HG02938 (cell line): ENCODE measurements at regions not wholly inside any gene's neighbourhood (a gene's known extent, or its start where the extent isn't known, plus 50 kb on each side); places are given as distances from the start of the nearest gene placed in this dataset.

Experiments used
- ATAC-seq: cut with Tn5 transposase; IDR thresholded peaks from one replicate; pipeline ENCODE4 v1.9.1; 2021; ENCODE audit warnings: mild to moderate bottlenecking, moderate library complexity; ENCODE audit not compliant: unreplicated experiment

GRCh38 chr11:79794057-79794456 lies 353.2 kb upstream of the TENM4 start:
- ATAC-seq: no peak

GRCh38 chr11:79786961-79787360 lies 346.1 kb upstream of the TENM4 start:
- ATAC-seq: no peak

DNA sequence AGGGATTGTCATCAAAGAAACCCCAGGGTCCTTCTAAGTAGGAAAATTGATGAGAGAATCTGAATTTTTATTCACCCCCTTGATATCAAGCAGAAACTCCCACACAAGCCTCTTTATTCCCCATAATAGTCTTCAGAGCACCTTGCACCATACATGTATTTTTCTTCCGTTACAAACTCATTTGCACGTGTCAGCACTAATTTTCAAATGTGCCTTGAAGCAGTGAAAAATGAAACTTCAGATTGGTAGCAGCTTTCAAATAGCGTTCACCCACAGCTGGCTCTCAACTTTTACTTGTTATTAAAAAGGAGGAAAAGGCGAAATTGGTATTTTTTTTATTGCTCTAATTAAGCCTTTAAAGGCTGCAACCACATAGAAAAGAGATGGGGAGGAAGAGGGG lies 343.0 kb upstream of the TENM4 start:
- no peak for ATAC-seq

DNA sequence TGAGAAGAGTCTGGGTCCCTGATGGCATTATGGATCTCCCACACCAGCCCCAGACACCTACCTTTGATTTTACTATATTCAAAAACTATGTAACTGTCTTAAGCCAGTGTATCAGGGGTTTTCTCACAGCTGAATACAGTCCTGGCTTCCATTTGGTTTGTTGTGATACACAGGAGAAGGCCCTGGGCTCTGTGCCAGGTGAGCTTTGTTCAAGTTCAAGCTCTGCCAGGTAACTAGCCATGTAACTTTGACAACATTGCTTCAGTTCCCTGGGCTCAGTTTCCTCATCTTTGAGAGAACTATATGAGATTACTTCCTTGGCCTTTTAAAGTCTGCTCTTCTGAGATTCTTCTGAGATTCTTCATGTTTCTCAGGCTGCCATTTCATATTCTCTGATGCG lies 327.5 kb upstream of the TENM4 start:
- no peak for ATAC-seq

DNA sequence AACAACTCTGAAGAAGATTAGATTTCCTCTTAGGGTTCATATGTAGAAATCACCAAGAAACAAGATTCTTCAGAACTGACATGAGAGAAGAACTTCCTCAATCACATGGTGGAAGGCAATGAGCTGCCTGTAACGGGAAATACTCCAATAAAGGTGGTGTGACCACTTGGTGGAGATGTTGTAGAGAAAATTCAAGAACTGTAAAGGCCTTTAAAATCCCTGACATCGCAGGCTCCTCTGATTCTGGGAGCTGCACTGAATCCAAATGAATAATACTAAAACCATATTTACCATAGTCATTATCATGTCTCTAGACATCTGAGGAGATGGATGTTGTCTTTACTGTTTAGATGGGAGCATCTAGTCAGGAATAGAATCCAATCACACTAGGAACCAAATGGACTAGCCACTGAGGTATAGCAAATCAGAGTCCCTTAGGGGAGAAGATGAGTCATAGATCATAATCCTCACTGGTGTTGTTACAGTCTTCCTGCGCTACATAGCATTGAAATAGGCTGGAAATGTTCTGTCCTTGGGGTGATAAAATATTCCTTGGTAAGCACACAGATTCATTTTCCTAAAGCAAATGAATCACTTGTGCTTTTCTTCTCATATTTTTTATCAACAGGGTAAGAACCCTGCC lies 321.6 kb upstream of the TENM4 start:
- no peak for ATAC-seq

DNA sequence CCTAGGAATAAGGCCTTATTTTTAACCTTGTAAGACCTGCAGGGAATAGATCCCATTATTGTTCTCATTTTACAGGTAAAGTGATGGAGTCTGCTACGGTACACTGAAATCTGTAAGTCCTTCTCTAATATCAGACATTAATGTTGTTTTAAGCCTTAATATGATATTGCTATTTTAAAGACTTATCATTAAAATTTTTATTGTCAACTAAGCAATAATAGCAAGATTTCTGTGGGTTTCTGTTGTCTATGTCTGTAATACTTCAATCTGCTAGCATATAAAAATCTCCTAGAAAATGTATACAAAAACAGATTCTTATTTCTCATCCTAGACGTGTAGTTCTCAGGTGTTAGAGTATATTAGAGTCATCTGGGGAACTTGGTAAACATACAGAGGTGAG lies 317.5 kb upstream of the TENM4 start:
- ATAC-seq: no peak

DNA sequence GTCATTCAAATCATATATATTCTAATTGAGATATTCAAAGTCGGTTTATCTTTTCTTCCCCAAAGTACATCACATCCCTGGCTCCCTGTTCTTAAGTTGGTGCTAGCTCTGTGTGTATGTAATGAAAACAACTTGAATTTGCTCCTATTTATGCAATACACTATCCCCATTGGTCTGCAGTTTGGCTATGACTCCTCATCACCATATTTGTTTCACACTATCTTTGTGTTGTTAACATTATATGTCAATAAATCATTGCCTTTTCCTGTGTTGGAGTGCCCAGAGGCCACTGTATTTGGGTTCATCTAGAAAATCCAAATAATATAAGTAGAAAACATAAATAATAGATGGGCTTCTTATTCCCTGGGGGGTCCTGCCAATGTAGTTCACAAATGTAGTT lies 306.6 kb upstream of the TENM4 start:
- no peak for ATAC-seq

- no peak for ATAC-seq
These were observed 304.1 kb upstream of the TENM4 start for GRCh38 chr11:79744941-79745340.

GRCh38 chr11:79742176-79742575 lies 301.3 kb upstream of the TENM4 start:
- ATAC-seq: no peak

DNA sequence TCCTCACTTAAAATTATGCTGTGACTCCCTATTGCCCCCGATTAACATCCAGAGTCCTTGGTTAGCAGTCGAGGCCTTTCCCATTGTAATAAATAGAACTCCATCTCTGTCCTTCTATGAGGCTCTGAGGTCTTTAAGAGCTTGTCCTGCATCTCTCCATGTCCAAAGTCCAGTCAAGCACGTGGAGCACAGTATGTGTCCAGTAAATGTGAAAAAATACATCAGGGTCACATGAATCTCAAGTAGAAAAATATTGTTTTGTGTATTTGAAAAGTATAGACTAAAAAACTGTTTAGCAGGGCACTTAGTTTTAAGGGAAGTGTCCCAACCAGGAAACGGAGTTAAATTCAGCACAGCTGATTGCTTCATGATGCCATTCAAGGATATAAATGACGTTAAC lies 298.8 kb upstream of the TENM4 start:
- ATAC-seq: no peak

- no peak for ATAC-seq
These were observed 286.4 kb upstream of the TENM4 start for GRCh38 chr11:79727221-79727620.

GRCh38 chr11:79720115-79720514 lies 279.3 kb upstream of the TENM4 start:
- no peak for ATAC-seq

- ATAC-seq: peak; percentile 64
These were observed 267.6 kb upstream of the TENM4 start for GRCh38 chr11:79708319-79708932.

- ATAC-seq: no peak
These were observed 264.8 kb upstream of the TENM4 start for GRCh38 chr11:79705648-79706047.

DNA sequence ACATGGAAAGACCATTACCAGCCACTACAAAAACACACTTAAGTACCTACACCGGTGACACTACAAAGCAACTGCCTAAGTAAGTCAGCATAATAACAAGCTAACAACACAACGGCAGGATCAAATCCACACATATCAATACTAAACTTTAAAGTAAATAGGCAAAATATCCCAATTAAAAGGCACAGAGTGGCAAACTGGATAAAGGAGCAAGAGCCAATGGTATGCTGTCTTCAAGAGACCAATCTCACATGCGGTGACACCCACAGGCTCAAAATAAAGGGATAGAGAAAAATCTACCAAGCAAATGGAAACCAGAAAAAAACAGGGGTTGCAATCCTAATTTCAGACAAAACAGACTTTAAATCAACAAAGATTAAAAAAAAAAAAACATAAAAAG lies 261.5 kb upstream of the TENM4 start:
- no peak for ATAC-seq

GRCh38 chr11:79699246-79699645 lies 258.4 kb upstream of the TENM4 start:
- ATAC-seq: no peak

DNA sequence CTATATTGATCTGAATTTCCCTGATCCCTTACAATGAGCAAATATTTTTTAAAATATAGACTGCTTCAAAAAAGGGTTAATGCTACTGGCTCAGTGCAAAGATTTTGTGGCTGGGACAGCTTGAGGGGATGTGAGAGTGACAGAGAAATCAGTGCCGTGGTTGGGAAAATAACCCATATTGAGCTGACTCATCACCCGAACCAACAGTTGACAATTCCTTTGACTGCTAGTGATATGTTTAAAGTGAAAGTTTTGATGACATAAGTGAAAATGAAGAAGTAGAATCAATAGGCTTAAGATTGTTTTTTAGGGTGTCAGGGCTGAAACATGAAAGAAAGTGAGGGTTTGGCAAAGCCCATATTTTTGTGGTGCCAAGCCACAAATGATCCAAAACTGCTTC lies 257.1 kb upstream of the TENM4 start:
- no peak for ATAC-seq

DNA sequence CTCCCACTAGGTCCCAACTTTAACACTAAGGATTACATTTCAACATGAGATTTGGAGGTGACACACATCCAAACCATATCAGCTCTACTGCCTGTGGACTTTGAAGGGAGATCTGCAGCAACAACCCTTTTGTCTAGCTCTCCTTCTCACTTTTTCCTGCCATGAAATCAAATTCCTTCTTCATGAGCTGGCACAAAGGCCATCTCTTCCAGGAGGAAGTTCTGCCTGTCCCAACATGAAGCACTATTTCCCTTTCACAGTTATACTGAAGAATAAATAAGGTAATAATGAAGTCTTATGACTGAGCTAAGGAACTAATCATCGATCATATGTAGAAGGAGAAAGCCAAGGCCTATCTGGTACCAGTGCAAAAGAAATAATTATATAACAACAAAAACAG lies 253.5 kb upstream of the TENM4 start:
- ATAC-seq: no peak

DNA sequence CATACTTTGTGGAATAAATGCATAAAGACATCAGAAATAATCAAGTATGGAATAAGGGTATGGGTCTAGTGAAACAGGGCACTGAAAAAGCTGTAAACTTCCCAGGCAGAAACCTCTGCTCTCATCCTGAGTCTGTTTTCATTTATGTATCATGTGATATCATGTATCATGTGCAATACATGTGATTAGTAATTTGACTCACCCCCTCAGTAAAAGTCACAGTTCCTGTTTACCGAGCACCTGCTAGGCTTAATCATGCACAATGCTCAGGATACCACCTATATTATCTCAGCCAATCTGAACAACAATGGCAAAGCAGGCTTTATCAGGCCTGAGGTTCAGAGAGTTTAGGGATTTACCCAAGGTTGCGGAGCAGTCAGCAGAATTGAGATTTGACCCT lies 250.6 kb upstream of the TENM4 start:
- ATAC-seq: no peak

- ATAC-seq: no peak
These were observed 246.0 kb upstream of the TENM4 start for GRCh38 chr11:79686703-79687419.

GRCh38 chr11:79683930-79684329 lies 243.1 kb upstream of the TENM4 start:
- ATAC-seq: no peak

DNA sequence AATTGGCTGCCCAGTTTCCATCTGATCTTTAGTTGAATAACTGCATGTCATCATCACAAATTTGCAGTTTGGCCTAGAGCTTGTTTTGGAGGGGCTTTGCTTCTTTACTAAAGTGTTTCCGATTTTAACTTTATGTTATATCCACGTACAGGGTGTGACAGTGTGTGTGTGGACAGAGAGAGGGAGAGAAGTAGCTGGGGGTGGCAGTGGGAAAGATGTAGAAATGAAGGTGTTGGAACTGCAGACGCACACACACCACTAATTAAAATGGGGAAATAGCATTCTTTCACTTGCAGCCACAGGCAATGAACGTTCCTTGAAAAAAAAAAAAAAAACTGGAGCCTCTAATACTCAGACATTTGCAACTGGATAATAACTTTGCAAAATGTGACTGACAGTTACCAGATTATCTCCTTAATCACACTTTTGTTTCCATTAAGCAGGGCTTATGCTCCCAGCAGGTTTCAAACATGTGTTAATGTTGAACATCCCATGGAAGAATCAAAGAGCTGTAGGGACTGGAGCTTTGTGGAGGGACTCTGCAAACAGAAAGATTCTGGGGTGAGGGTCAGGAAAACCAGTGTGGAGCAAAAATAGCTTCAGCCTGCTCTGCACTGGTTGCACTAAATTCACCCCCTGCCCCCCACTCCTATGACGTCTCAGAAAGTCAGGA lies 238.1 kb upstream of the TENM4 start:
- ATAC-seq: no peak
